ENCODE measurements at regions not wholly inside any gene's neighbourhood (a gene's known extent, or its start where the extent isn't known, plus 50 kb on each side); places are given as distances from the start of the nearest gene placed in this dataset.
"Not testable (repeated sequence)": the region's sequence is repeated elsewhere in the genome, so short reads cannot be mapped to it uniquely, and the experiment has no call there.

DNA sequence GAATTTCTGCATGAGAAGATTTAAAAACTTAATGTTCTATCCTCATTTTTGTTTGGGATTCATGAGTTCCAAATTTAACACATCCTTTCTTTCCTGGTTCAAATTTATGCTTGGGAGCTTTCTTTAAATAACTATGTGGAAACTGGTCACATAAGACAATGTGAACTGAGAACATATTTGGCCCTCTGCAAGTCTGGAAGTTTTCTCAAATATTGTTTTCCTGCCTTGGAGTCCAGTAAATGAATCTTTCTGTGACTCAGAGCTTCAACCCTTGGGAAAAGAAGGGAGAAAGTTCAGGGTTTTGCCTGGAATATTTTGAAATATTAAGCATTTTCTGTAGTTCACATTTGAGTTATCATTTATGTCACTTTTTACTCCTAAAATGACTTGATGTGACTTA lies 559.0 kb upstream of the NRP1 start:
- no peak for DNase-seq

DNA sequence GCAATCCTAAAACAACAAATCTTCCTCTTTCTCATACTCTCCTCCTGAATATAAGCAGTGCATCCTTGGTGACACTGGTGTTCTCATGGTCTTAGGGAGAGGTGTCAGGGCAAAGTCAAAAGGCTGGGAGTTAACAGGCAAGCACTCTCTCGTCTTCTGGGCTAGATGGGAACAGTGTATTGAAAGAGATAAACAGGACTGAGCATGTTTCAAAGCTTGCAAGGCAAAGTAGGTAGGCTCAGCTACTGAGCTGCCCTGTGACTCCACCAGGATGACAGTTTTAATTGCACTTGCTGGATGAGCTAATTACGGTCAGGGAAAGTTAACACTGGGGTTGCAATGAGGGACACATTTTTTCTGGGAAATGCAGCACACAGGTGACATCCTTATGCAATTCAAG lies 554.9 kb upstream of the NRP1 start:
- DNase-seq, result no peak

- DNase-seq, result no peak
Measured at GRCh38 chr10:33887188-33887587, 552.7 kb upstream of the NRP1 start.

GRCh38 chr10:33886299-33886698 lies 551.8 kb upstream of the NRP1 start:
- DNase-seq, result no peak

DNA sequence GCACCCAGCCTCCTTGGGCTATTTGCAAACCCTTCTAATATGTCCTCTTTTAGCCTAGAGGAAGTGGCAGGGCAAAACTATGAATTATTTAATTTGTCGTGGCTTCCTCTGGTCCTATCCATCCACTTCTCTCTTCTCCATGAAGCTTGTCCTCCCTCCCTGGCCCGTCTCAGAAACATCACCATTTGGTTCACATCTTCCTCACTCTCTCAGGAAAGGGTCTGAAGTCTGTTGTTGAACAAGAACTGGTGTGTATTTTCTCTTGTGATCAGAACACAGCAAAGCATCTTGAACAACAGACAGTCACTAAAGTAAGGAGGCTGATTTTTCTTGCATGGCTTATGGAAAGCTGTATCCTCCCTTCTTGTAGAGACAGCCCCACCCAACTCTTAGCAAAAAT lies 550.1 kb upstream of the NRP1 start:
- DNase-seq, result no peak

DNA sequence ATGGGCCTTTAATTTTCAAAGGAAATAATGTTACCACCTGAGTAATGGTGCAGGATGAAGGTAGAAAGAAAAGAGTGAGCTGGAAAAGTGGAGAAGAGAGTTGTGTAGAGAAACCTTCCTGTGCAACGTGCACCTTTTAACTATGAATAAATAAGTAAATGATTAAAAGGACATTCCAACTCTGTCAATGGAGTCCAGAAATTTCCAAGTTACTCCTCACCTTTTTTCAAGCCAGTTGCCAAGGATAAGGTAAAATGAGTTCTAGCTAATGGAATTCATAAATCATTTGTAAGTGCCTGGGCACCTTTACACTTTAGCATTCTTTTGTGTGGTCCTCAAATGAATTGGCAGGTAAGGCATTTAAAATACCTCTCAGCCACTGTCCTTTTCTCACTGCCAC lies 549.4 kb upstream of the NRP1 start:
- DNase-seq, result no peak

DNA sequence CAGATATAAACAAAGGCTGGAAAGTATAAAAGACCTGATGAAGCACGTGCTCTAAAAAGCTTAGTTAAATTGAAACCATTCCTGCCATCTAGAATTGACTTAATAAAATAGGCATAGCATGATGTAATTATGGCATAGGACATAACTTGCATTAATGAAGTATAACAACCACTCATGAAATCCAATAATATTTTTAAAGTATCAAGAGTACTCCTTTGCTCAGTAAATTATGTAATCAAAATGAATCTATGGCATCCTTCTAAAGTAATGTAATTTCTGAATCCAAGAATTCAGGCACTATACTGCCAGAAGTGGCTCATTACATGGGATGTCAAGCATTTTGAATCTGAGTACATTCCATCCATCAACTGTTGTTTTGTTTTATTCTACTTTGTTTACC lies 548.5 kb upstream of the NRP1 start:
- DNase-seq, result no peak

- DNase-seq, result no peak
Measured at GRCh38 chr10:33880291-33880690, 545.8 kb upstream of the NRP1 start.

DNA sequence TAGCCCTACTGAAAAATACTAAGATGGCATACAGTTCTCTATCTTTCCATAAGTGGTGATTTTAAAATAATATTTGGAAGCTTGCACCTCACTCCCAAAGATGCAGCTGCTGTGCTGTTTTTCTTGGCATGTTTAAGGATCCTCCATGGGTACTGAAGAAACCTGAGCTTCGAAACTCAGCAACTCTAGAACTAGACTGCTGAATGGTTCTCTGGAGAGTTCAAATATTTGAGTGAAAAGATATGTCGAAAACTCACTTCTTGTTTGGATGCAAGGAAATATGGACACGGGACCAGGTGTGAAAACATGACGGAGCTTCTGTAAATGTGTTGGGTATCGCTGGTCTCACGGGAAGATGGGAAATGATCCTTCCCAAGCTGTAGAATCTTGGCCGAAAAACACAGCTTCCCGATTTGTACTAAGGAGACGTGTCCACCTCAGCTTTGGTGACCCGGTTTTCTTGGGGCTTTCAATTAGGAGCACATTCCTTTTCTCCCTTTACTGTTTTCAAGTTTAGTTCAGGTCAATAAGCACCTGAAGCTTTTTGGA lies 543.8 kb upstream of the NRP1 start:
- DNase-seq, result no peak

GRCh38 chr10:33876584-33877400 lies 542.3 kb upstream of the NRP1 start:
- DNase-seq, result no peak

DNA sequence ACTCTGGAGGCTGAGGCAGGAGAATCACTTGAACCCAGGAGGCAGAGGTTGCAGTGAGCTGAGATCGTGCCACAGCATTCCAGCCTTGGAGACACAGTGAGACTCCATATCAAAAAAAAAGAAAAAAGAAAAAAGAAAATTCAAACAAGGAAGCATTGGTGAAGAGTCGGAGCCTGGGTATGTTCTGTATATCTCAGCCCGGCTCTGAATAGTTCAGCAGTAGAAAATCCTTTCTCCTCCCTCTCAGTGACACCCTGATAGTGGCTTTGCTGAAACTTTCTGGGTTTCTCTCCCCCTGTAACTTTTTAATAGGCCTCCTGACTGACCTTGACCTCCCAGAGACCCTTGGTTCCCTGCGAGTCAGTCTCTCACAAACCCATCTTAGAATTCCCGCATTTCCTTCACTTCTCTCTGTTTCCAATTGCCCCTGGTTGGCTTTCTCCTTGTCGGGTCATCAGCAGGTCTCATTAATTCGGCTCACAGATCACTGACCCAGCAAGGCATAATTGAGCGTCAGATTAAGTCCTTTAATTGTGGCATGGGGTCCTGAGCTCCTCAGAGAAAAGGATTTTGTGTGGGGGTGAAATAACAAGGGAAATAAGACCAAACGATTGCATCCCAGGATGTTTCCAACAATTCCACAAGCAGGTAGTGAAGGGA lies 541.6 kb upstream of the NRP1 start:
- no peak for DNase-seq

DNA sequence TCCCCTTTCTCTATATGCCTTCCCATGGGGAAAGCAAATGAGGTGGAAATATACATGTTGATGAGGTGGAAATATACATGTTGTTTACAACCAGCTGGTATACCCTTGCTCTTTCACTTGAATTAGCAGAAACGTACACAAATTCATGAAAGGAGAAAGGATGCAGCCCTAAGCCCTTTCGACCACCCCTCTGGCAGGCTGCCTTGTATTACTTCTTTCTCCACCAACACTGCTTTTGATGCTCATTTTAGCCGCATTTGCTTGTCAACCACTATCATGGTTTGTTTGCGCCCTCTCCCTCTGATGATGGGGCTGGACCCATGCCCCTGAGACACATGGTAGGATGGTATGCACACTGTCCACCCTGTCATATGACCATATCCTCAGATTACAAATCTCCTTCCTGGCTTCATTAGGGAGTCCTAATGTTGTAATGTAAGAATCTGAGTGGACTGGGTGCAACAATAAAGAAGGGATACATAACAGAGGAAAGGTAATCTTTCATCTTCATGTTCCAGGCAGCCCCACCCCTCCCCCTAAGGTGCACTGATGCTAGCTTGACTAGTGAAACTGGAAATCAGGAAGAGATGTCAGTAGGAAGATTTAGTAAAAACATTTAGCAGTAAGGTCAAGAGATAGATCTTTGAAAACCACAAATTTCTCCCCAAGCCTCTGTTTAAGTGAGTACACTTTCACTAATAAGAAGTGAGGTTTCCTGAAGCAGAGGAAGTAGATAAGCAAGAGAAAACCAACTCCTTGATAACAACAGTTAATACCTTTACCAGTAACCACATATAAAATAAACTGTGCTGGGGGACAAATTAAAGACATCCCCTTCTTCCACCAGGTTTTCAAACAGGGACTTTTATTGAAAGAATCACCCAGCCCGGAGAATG lies 536.8 kb upstream of the NRP1 start:
- no peak for DNase-seq

GRCh38 chr10:33869481-33869880 lies 535.0 kb upstream of the NRP1 start:
- DNase-seq, result no peak

DNA sequence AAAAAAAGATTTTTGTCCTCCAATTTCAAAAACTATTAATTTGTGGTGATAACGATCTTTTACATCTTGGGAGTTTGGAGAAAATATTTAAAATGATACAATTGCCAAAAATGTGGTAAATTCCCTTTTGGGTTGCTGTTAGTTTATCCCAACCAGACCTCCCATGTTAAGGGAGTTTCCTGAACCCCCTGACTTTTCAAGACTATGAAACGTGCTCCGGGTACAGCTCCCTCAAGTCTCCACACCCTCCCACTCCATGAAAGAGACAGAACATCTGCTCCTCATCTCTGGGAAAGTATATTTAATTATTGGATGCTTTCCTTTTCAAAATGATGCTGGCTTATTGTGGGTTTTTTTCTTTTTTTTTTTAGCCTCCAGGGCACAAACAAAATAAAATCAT lies 534.6 kb upstream of the NRP1 start:
- DNase-seq, result no peak

GRCh38 chr10:33867199-33867789 lies 532.8 kb upstream of the NRP1 start:
- DNase-seq, result not testable (repeated sequence)

- DNase-seq, result no peak
Measured at GRCh38 chr10:33863352-33863751, 528.9 kb upstream of the NRP1 start.

- DNase-seq, result no peak
Measured at GRCh38 chr10:33862536-33863105, 528.2 kb upstream of the NRP1 start.

- no peak for DNase-seq
Measured at GRCh38 chr10:33861833-33862232, 527.4 kb upstream of the NRP1 start.

DNA sequence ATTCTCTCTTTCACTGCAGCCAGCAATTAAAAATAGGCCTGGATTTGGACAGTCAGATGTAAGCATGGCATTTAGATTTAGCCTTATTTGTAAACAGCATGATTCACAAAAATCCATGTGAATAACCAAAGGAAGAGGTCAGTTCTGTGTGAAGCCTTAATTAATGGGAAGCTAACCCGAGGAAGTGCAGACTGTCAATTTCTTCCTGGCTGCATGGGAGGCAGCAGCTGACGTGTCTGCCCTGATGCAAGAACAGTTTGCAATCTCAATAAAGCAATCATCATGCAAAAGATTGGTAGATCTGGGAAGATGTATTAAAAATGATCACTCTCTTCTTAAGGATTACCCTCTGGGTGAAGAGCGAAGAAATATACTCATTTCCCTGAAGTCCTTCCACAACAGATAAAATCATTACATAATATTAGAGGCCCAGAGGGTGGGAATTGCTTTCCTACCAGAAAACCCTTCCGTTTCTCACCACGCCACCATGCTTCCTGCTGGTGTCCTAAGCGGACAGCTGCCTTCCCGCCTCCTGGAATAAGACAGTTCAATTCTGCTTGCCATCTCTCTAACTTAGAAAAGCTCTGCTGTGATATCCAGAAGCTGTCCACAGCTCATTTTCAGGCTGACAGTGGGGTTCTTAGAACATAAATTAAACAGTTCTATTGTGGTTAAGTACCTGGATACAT lies 526.7 kb upstream of the NRP1 start:
- no peak for DNase-seq

DNA sequence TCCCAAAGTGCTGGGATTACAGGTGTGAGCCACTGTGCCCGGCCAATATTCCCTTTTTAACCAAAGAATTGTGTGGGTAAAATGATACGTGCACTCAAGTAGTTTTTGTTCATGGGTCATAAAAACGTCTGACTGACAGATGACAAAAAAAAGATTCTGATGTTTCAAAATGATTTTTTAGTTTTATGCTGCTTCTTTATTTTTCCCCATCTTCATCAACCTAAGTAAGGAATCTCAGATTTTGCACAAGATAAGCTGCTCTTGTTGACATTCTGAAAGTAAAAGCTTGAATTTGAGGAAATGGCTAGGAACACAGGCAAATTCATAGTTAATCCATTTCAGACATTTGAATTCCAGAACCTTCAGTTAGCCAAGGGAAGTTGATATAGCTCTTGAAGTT lies 526.1 kb upstream of the NRP1 start:
- DNase-seq, result no peak

GRCh38 chr10:33859319-33860022 lies 525.0 kb upstream of the NRP1 start:
- DNase-seq, result no peak

Measured in stimulated activated naive CD4-positive, alpha-beta T cell treated with Interleukin-2 at 50 U/mL for 16 hours (primary cell).